HCT116 (cell line): ENCODE measurements at regions not wholly inside any gene's neighbourhood (a gene's known extent, or its start where the extent isn't known, plus 50 kb on each side); places are given as distances from the start of the nearest gene placed in this dataset.

Experiments
- ATAC-seq: fragments of 200-7000 bp; cut with Tn5 transposase; 2 replicates; pipeline ENCODE4 v1.9.1; 2020; ENCODE audit warnings: mild to moderate bottlenecking, moderate library complexity
- BruUV-seq: library from RNA; stranded (reverse); fragments of 400-500 nt; replicated peaks from 2 replicates; lab custom pipeline; 2021; lab: Mats Ljungman, UMichigan
- CTCF ChIA-PET: fragments of 300-600 bp; sonication (Branson Sonifier 250); formaldehyde crosslinking; loops from one replicate; lab custom pipeline; 2021; ENCODE audit warnings: antibody characterized with exemption; lab: Charles Lee
- POLR2A ChIA-PET: fragments of 300-600, 350-600 bp; sonication (Branson Sonifier 250); formaldehyde crosslinking; loops from one replicate; lab custom pipeline; 2021; ENCODE audit warnings: antibody characterized with exemption; lab: Charles Lee
- RAD21 ChIA-PET, 2 experiments: fragments of 300-600 bp; sonication (Branson Sonifier 250); formaldehyde crosslinking; loops; one replicate each; lab custom pipeline; 2023; ENCODE audit warnings: low total read pairs in 2 of 2; ENCODE audit not compliant: uncharacterized antibody in 2 of 2, unreplicated experiment in 2 of 2, low non-redundant PET in 1 of 2; lab: Charles Lee
- DNase-seq: peaks from one replicate; pipeline ENCODE4 v3.0.0-alpha.2; 2010; ENCODE audit warnings: low read depth, low spot score
- H2AFZ ChIP-seq: fragments of 200-600 bp; shearing (Covaris generic), sonication (generic); 2 replicates; pipeline ENCODE4 v1.6.1; 2017; ENCODE audit warnings: low read depth, mixed run types, mixed read lengths, antibody characterized with exemption, low read length; ENCODE audit not compliant: poor library complexity, severe bottlenecking
- H3K27ac ChIP-seq: 2 replicates; pipeline ENCODE4 v1.5.1; 2012; ENCODE audit warnings: low read depth, low read length
- H3K27me3 ChIP-seq: fragments of 200-600 bp; sonication (generic); 2 replicates; pipeline ENCODE4 v1.6.1; 2016; ENCODE audit warnings: mixed run types, low read length, mixed read lengths; ENCODE audit not compliant: insufficient read depth
- H3K36me3 ChIP-seq, 2 experiments: fragments of 200-500 bp in 1 of 2; fragments of 200-600 bp in 1 of 2; sonication (Bioruptor generic) in 1 of 2; sonication (generic) in 1 of 2; 2 replicates each; pipeline versions ENCODE4 v1.5.1 to v1.6.1; 2014 to 2016; ENCODE audit warnings: low read length in 2 of 2, inconsistent platforms in 1 of 2, mixed read lengths in 1 of 2, mixed run types in 1 of 2; ENCODE audit not compliant: insufficient read depth in 2 of 2, control insufficient read depth in 1 of 2
- H3K4me1 ChIP-seq, 2 experiments: fragments of 200-600 bp in 1 of 2; sonication (generic) in 1 of 2; 2 replicates each; pipeline versions ENCODE4 v1.5.1 to v1.6.1; 2012 to 2017; ENCODE audit warnings: low read length in 2 of 2, inconsistent platforms in 1 of 2, mild to moderate bottlenecking in 1 of 2, mixed read lengths in 1 of 2, mixed run types in 1 of 2, moderate library complexity in 1 of 2; ENCODE audit not compliant: insufficient read depth in 2 of 2, control insufficient read depth in 1 of 2
- H3K4me2 ChIP-seq: fragments of 200-600 bp; sonication (generic); 2 replicates; pipeline ENCODE4 v1.6.1; 2017; ENCODE audit warnings: mixed run types, low read length, mixed read lengths
- H3K4me3 ChIP-seq, 2 experiments: fragments of 200-600 bp in 1 of 2; sonication (generic) in 1 of 2; replicated peaks in 1 of 2; 2 replicates each; pipeline ENCODE4 v1.5.1; 2011 to 2016; ENCODE audit warnings: low read length in 2 of 2, control low read depth in 1 of 2, low read depth in 1 of 2, mild to moderate bottlenecking in 1 of 2, mixed read lengths in 1 of 2, mixed run types in 1 of 2
- H3K79me2 ChIP-seq: fragments of 200-600 bp; sonication (generic); 2 replicates; pipeline ENCODE4 v1.6.1; 2017; ENCODE audit warnings: mild to moderate bottlenecking, mixed run types, low read length, moderate library complexity, mixed read lengths; ENCODE audit not compliant: insufficient read depth
- H3K9ac ChIP-seq: fragments of 200-600 bp; sonication (generic); 2 replicates; pipeline ENCODE4 v1.6.1; 2016; ENCODE audit warnings: low read length, mixed read lengths
- H3K9me2 ChIP-seq: fragments of 200-600 bp; sonication (generic), shearing (Covaris generic); 2 replicates; pipeline ENCODE4 v1.6.1; 2017; ENCODE audit warnings: mixed run types, mild to moderate bottlenecking, moderate library complexity; ENCODE audit not compliant: insufficient read depth
- H3K9me3 ChIP-seq, 2 experiments: fragments of 200-500 bp in 1 of 2; fragments of 200-600 bp in 1 of 2; sonication (Bioruptor generic) in 1 of 2; sonication (generic) in 1 of 2; 2 replicates each; pipeline ENCODE4 v1.6.1; 2014 to 2017; ENCODE audit warnings: low read length in 2 of 2, mixed read lengths in 2 of 2, inconsistent platforms in 1 of 2, low read depth in 1 of 2, mild to moderate bottlenecking in 1 of 2, mixed run types in 1 of 2, moderate library complexity in 1 of 2; ENCODE audit not compliant: control insufficient read depth in 1 of 2, insufficient read depth in 1 of 2
- H4K20me1 ChIP-seq: fragments of 200-600 bp; sonication (generic), shearing (Covaris generic); 2 replicates; pipeline ENCODE4 v1.6.1; 2017; ENCODE audit warnings: mixed run types, mild to moderate bottlenecking, moderate library complexity; ENCODE audit not compliant: insufficient read depth
- CEBPB ChIP-seq: IDR thresholded peaks from 2 replicates; pipeline ENCODE4 v1.6.1; 2012; ENCODE audit warnings: low read depth
- EGR1 ChIP-seq: IDR thresholded peaks from 2 replicates; pipeline ENCODE4 v1.6.1; 2012; ENCODE audit warnings: low read depth
- EZH2 ChIP-seq: fragments of 200-600 bp; sonication (generic); IDR thresholded peaks from 2 replicates; pipeline ENCODE4 v1.6.1; 2017; ENCODE audit warnings: antibody characterized with exemption, mixed run types
- EZH2phosphoT487 ChIP-seq: fragments of 200-600 bp; IDR thresholded peaks from 2 replicates; pipeline ENCODE4 v1.6.1; 2018; ENCODE audit warnings: antibody characterized with exemption, borderline replicate concordance
- FOSL1 ChIP-seq: IDR thresholded peaks from 2 replicates; pipeline ENCODE4 v1.6.1; 2012; ENCODE audit warnings: low read depth
- JUND ChIP-seq: IDR thresholded peaks from 2 replicates; pipeline ENCODE4 v1.6.1; 2012
- POLR2A ChIP-seq: IDR thresholded peaks from 2 replicates; pipeline ENCODE4 v1.7.0; 2011; ENCODE audit warnings: borderline replicate concordance; ENCODE audit not compliant: insufficient read depth, insufficient read length; ENCODE audit errors: extremely low read depth
- POLR2AphosphoS5 ChIP-seq: IDR thresholded peaks from 2 replicates; pipeline ENCODE4 v1.6.1; 2011; ENCODE audit warnings: mild to moderate bottlenecking, low read depth, low read length, moderate library complexity
- RAD21 ChIP-seq: IDR thresholded peaks from 2 replicates; pipeline ENCODE4 v1.6.1; 2012; ENCODE audit warnings: low read depth, mild to moderate bottlenecking
- SIN3A ChIP-seq: IDR thresholded peaks from 2 replicates; pipeline ENCODE4 v1.6.1; 2012; ENCODE audit warnings: low read depth
- YY1 ChIP-seq: IDR thresholded peaks from 2 replicates; pipeline ENCODE4 v1.6.1; 2011; ENCODE audit warnings: low read length, low read depth, moderate library complexity, mild to moderate bottlenecking; ENCODE audit not compliant: insufficient replicate concordance; ENCODE audit errors: extremely low read depth
- ZFX ChIP-seq: fragments of 450-650 bp; IDR thresholded peaks from 2 replicates; pipeline ENCODE4 v1.6.1; 2017
- ZNF274 ChIP-seq: fragments of 200-500 bp; sonication (Bioruptor generic); IDR thresholded peaks from 2 replicates; pipeline ENCODE4 v1.6.1; 2014; ENCODE audit warnings: mild to moderate bottlenecking, low read depth, low read length, inconsistent platforms
- intact Hi-C: fragments of 100-400 bp; cut with micrococcal nuclease; formaldehyde crosslinking; loops from 2 replicates; pipeline ENCODE4 v1.10.0; 2022
- TF ChIP-seq, protein P1 (sequence below): IDR thresholded peaks from 2 replicates; pipeline ENCODE4 v1.6.1; 2011; ENCODE audit warnings: mild to moderate bottlenecking, low read length, moderate library complexity; ENCODE audit not compliant: insufficient replicate concordance; ENCODE audit errors: extremely low read depth
- TF ChIP-seq, protein P2 (sequence below), 3 experiments: fragments of 200-600 bp in 1 of 3; sonication (generic) in 1 of 3; IDR thresholded peaks in 2 of 3; conservative IDR thresholded peaks in 1 of 3; 2 replicates each; pipeline ENCODE4 v1.5.1; 2012 to 2017; ENCODE audit warnings: low read depth in 2 of 3, low read length in 2 of 3, antibody characterized with exemption in 1 of 3, borderline replicate concordance in 1 of 3, control low read depth in 1 of 3, mild to moderate bottlenecking in 1 of 3, mixed read lengths in 1 of 3, mixed run types in 1 of 3, moderate library complexity in 1 of 3; ENCODE audit not compliant: insufficient read depth in 1 of 3
- TF ChIP-seq, protein P3 (sequence below): IDR thresholded peaks from 2 replicates; pipeline ENCODE4 v1.6.1; 2012
- TF ChIP-seq, protein P4 (sequence below): IDR thresholded peaks from 2 replicates; pipeline ENCODE4 v1.6.1; 2012; ENCODE audit warnings: low read depth

DNA sequence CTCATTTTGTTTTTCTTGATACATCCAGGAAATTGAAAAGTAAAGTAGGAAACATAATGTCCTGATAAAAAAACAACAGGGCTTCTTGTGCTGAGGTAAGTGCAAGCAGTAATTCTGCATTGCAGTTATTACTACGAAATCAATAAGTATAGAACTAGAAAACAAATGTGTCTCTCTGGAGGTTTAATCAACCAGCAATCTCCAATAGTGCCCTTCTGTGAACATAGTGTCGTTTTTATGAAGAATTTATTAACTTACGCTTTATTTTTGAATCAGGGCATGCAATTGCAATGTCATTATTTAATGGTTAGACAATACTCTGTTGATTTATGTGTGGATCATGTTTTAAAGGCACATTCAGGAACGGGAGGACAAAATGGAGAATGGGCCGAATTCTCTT, 494.1 kb upstream of the NOVA1 start (continued):
- TF ChIP-seq, protein P1, sequence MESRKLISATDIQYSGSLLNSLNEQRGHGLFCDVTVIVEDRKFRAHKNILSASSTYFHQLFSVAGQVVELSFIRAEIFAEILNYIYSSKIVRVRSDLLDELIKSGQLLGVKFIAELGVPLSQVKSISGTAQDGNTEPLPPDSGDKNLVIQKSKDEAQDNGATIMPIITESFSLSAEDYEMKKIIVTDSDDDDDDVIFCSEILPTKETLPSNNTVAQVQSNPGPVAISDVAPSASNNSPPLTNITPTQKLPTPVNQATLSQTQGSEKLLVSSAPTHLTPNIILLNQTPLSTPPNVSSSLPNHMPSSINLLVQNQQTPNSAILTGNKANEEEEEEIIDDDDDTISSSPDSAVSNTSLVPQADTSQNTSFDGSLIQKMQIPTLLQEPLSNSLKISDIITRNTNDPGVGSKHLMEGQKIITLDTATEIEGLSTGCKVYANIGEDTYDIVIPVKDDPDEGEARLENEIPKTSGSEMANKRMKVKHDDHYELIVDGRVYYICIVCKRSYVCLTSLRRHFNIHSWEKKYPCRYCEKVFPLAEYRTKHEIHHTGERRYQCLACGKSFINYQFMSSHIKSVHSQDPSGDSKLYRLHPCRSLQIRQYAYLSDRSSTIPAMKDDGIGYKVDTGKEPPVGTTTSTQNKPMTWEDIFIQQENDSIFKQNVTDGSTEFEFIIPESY = no peak
- no peak for TF ChIP-seq EZH2
- TF ChIP-seq EZH2phosphoT487 = no peak
- no peak for TF ChIP-seq POLR2AphosphoS5
- TF ChIP-seq SIN3A = no peak
- TF ChIP-seq YY1 = no peak
- TF ChIP-seq ZNF274 = no peak
- TF ChIP-seq, protein P2, sequence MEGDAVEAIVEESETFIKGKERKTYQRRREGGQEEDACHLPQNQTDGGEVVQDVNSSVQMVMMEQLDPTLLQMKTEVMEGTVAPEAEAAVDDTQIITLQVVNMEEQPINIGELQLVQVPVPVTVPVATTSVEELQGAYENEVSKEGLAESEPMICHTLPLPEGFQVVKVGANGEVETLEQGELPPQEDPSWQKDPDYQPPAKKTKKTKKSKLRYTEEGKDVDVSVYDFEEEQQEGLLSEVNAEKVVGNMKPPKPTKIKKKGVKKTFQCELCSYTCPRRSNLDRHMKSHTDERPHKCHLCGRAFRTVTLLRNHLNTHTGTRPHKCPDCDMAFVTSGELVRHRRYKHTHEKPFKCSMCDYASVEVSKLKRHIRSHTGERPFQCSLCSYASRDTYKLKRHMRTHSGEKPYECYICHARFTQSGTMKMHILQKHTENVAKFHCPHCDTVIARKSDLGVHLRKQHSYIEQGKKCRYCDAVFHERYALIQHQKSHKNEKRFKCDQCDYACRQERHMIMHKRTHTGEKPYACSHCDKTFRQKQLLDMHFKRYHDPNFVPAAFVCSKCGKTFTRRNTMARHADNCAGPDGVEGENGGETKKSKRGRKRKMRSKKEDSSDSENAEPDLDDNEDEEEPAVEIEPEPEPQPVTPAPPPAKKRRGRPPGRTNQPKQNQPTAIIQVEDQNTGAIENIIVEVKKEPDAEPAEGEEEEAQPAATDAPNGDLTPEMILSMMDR (IDR thresholded peaks at IDR 0.05 in 2 of 3, conservative IDR thresholded peaks at IDR 0.05 in 1 of 3; ENCODE audit: borderline replicate concordance in 1 of 3, insufficient read depth in 1 of 3, low read depth in 2 of 3, low read length in 2 of 3) = no peak
- TF ChIP-seq, protein P3, sequence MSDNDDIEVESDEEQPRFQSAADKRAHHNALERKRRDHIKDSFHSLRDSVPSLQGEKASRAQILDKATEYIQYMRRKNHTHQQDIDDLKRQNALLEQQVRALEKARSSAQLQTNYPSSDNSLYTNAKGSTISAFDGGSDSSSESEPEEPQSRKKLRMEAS = no peak
- TF ChIP-seq FOSL1 = no peak
- TF ChIP-seq, all 23 proteins: peak for 0

DNA sequence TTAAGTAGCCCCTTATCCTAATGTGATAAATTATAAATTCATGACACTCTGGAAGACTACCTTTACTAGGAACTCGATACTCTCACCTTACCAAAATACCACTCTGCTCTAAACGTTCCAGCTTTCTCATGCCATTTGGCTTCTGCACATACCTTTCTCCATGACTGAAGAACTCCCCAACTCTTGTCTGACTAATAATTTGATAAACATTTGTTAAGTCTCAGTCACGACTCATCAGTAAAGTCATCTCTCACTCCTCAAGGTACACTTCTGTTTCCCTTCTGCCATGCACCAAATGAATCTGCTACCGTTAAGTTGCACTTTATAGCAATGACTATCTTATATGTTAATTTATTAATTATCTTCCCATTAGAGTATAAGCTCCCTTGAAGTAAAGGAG, 498.3 kb upstream of the NOVA1 start:
- no peaks in the 10 kb centered on the region for H3K4me1 ChIP-seq
- no peaks in the 10 kb centered on the region for H3K79me2 ChIP-seq
- H3K9me2 ChIP-seq = no peaks in the 10 kb centered on the region
- H3K27ac ChIP-seq = no peak overlapping the region
- H3K9me3 ChIP-seq = peaks cover 5 to 25% of the 10 kb centered on the region in 2 experiments; a peak in 3 of 4 replicates
- no peak overlapping the region for H3K4me2 ChIP-seq
- no peak for ATAC-seq
- intact Hi-C loops = no loop called here
- RAD21 ChIA-PET = interaction anchor here in 1 of 2 experiments (0.6 kb wide), 1 partner anchor 1162 kb away, joined by 3 read pairs; no protein-coding TSS in a partner anchor
- no peak overlapping the region for H3K4me3 ChIP-seq
- no peak for DNase-seq
- H3K36me3 ChIP-seq = no peaks in the 10 kb centered on the region
- no peak overlapping the region for H2AFZ ChIP-seq
- POLR2A ChIA-PET = no interaction called here
- CTCF ChIA-PET = no interaction called here
- H3K9ac ChIP-seq = no peak overlapping the region
- no peaks in the 10 kb centered on the region for H4K20me1 ChIP-seq
- no TSS peak for BruUV-seq
- H3K27me3 ChIP-seq = no peaks in the 10 kb centered on the region
- TF ChIP-seq ZFX = no peak
- no peak for TF ChIP-seq JUND
- no peak for TF ChIP-seq YY1
- TF ChIP-seq EZH2 = no peak
- TF ChIP-seq CEBPB = no peak
- TF ChIP-seq EGR1 = no peak
- TF ChIP-seq POLR2A = no peak
- TF ChIP-seq ZNF274 = no peak
- no peak for TF ChIP-seq RAD21
- TF ChIP-seq, protein P4, sequence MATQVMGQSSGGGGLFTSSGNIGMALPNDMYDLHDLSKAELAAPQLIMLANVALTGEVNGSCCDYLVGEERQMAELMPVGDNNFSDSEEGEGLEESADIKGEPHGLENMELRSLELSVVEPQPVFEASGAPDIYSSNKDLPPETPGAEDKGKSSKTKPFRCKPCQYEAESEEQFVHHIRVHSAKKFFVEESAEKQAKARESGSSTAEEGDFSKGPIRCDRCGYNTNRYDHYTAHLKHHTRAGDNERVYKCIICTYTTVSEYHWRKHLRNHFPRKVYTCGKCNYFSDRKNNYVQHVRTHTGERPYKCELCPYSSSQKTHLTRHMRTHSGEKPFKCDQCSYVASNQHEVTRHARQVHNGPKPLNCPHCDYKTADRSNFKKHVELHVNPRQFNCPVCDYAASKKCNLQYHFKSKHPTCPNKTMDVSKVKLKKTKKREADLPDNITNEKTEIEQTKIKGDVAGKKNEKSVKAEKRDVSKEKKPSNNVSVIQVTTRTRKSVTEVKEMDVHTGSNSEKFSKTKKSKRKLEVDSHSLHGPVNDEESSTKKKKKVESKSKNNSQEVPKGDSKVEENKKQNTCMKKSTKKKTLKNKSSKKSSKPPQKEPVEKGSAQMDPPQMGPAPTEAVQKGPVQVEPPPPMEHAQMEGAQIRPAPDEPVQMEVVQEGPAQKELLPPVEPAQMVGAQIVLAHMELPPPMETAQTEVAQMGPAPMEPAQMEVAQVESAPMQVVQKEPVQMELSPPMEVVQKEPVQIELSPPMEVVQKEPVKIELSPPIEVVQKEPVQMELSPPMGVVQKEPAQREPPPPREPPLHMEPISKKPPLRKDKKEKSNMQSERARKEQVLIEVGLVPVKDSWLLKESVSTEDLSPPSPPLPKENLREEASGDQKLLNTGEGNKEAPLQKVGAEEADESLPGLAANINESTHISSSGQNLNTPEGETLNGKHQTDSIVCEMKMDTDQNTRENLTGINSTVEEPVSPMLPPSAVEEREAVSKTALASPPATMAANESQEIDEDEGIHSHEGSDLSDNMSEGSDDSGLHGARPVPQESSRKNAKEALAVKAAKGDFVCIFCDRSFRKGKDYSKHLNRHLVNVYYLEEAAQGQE = no peak
